HEK293T (cell line): ENCODE measurements at regions not wholly inside any gene's neighbourhood (a gene's known extent, or its start where the extent isn't known, plus 50 kb on each side); places are given as distances from the start of the nearest gene placed in this dataset.

Source experiments
- CTCF ChIA-PET: fragments of 350-600 bp; formaldehyde crosslinking; extraction: SDS; loops from one replicate; lab custom pipeline; 2021; ENCODE audit warnings: antibody characterized with exemption, inconsistent platforms; lab: Yijun Ruan, JAX
- POLR2A ChIA-PET: fragments of 350-600 bp; formaldehyde crosslinking; extraction: SDS; loops from one replicate; lab custom pipeline; 2020; ENCODE audit warnings: antibody characterized with exemption, inconsistent platforms; lab: Yijun Ruan, JAX
- DNase-seq: peaks from one replicate; pipeline ENCODE4 v3.0.0; 2012; ENCODE audit warnings: mixed read lengths; ENCODE audit errors: extremely low spot score
- ARNT ChIP-seq: fragments of 450-650 bp; IDR thresholded peaks from 2 replicates; pipeline ENCODE4 v1.6.1; 2017; ENCODE audit warnings: mild to moderate bottlenecking
- BHLHE40 ChIP-seq: fragments of 450-650 bp; IDR thresholded peaks from 2 replicates; pipeline ENCODE4 v1.6.1; 2016; ENCODE audit warnings: mild to moderate bottlenecking, moderate library complexity, borderline replicate concordance
- CTBP1 ChIP-seq: fragments of 450-650 bp; IDR thresholded peaks from 2 replicates; pipeline ENCODE4 v1.6.1; 2016; ENCODE audit warnings: borderline replicate concordance
- ELF4 ChIP-seq: fragments of 450-650 bp; IDR thresholded peaks from 2 replicates; pipeline ENCODE4 v1.6.1; 2017; ENCODE audit warnings: antibody characterized with exemption
- FOXA1 ChIP-seq: fragments of 450-650 bp; IDR thresholded peaks from 2 replicates; pipeline ENCODE4 v1.6.1; 2016; ENCODE audit warnings: mild to moderate bottlenecking
- FOXK2 ChIP-seq: fragments of 450-650 bp; IDR thresholded peaks from 2 replicates; pipeline ENCODE4 v1.6.1; 2016; ENCODE audit warnings: mild to moderate bottlenecking
- FOXM1 ChIP-seq: fragments of 450-650 bp; IDR thresholded peaks from 2 replicates; pipeline ENCODE4 v1.6.1; 2017; ENCODE audit warnings: mild to moderate bottlenecking, borderline replicate concordance
- HDGF ChIP-seq: fragments of 450-650 bp; IDR thresholded peaks from 2 replicates; pipeline ENCODE4 v1.6.1; 2017; ENCODE audit warnings: antibody characterized with exemption, borderline replicate concordance
- L3MBTL2 ChIP-seq: fragments of 450-650 bp; conservative IDR thresholded peaks from 2 replicates; pipeline ENCODE4 v1.6.1; 2016; ENCODE audit warnings: mild to moderate bottlenecking
- LEF1 ChIP-seq: fragments of 450-650 bp; IDR thresholded peaks from 2 replicates; pipeline ENCODE4 v1.6.1; 2017; ENCODE audit warnings: mild to moderate bottlenecking, borderline replicate concordance
- NFRKB ChIP-seq: fragments of 450-650 bp; IDR thresholded peaks from 2 replicates; pipeline ENCODE4 v1.6.1; 2016; ENCODE audit warnings: mild to moderate bottlenecking, moderate library complexity
- PKNOX1 ChIP-seq: fragments of 450-650 bp; IDR thresholded peaks from 2 replicates; pipeline ENCODE4 v1.6.1; 2016
- SP1 ChIP-seq: fragments of 450-650 bp; IDR thresholded peaks from 2 replicates; pipeline ENCODE4 v1.6.1; 2017
- SUZ12 ChIP-seq: fragments of 450-650 bp; IDR thresholded peaks from 2 replicates; pipeline ENCODE4 v1.6.1; 2016; ENCODE audit warnings: mild to moderate bottlenecking
- TARDBP ChIP-seq: fragments of 450-650 bp; IDR thresholded peaks from 2 replicates; pipeline ENCODE4 v1.6.1; 2016
- ZNF384 ChIP-seq: fragments of 450-650 bp; IDR thresholded peaks from 2 replicates; pipeline ENCODE4 v1.6.1; 2016

- POLR2A ChIA-PET: no interaction called here
- CTCF ChIA-PET: interaction anchor here (0.5 kb wide), 1 partner anchor 12 kb away, joined by 6 read pairs; no protein-coding TSS in a partner anchor
- TF ChIP-seq HDGF: no peak
- no peak for TF ChIP-seq ARNT
- no peak for TF ChIP-seq LEF1
- TF ChIP-seq L3MBTL2: no peak
- TF ChIP-seq SUZ12: no peak
- no peak for TF ChIP-seq ZNF384
- TF ChIP-seq CTBP1: no peak
- no peak for TF ChIP-seq NFRKB
These were observed 190.2 kb upstream of the DMRTA1 start for GRCh38 chr9:22256381-22256780.

DNA sequence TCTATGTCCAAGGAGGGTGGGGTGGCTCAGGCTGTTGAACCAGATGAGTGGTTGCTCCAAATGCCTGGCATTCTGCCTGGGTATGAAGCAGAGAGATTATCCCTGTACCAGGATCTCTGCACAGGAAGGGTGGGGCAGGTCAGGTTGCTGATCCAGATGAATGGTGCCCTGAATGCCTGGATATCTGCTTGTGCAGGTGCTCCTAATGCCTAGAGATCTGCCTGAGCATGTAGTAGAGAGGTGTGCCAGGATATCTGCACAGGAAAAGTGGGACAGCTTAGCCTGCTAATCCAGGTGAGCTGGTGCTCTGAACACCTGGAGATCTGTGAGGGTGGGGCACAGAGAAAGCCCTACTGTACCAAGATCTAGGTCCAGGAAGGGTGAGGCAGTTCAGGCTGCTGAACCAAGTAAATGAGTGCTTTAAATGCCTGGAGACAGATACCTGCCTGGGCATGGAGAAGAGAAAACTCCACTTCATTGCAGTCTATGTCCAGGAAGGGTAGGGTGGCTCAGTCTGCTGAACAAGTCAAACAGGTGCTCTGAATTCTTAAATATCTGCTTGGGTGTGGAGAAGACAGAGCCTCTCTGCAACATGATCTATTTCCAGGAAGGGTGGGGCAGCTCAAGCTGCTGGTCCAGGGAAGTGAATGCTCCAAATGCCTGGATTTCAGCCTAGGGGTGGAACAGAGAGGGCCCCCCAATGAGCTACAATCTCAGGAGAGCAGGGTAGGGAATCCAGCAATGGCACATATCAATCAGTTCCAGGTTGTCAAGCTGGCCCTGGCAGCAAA, 189.4 kb upstream of the DMRTA1 start:
- no peak for TF ChIP-seq NFRKB
- TF ChIP-seq ZNF384: no peak
- no peak for TF ChIP-seq HDGF
- TF ChIP-seq SUZ12: no peak
- no peak for TF ChIP-seq ARNT
- no peak for TF ChIP-seq SP1
- no peak for TF ChIP-seq FOXM1
- no peak for TF ChIP-seq ELF4
- TF ChIP-seq BHLHE40: no peak
- TF ChIP-seq FOXA1: no peak
- no peak for TF ChIP-seq L3MBTL2
- TF ChIP-seq LEF1: no peak
- TF ChIP-seq FOXK2: no peak
- no peak for DNase-seq
- ChIA-PET POLR2A (no interaction called here), CTCF (no interaction called here)

More at GRCh38 chr9:22256381-22256780, 190.2 kb upstream of the DMRTA1 start:
- DNase-seq: no peak

- POLR2A ChIA-PET: no interaction called here
- no peak for DNase-seq
- TF ChIP-seq LEF1 (no peak), SP1 (no peak), ZNF384 (no peak)
- CTCF ChIA-PET: no interaction called here
These were observed 181.6 kb upstream of the DMRTA1 start for GRCh38 chr9:22265038-22265437.

DNA sequence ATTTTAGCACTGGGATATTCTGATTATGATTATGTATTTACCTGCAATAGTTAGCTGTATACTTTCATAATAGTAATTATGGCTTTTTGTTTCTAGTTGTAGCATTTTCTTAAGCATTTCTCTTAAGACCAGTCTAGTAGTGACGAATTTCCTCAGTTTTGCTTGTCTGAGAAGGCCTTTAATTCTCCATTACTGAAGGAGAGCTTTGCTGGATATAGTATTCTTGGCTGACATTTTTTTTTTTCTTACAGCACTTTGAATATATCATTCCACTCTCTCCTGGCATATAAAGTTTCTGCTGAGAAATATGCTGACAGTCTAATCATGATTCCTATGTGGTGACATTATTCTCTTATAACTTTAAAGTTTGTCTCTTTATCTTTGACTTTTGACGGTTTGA, 181.1 kb upstream of the DMRTA1 start:
- POLR2A ChIA-PET: no interaction called here

DNA sequence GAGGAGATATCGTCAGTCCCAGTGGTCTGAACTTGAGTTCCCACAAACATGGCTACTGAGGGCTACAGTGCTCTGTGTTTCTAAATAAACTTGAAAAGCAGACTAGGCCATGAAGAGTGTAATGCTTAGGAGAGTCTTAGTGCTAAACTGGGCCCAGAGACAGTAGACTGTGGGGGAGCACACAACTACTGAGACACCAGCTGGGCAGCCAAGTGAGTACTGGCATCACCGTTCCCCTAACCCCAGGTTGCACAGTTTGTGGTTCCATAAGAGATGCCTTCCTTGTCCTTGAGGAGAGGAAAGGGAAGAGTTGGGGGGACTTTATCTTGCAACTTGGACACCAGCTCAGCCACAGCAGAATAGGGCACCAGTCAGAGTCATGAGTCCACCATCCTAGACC, 172.1 kb upstream of the DMRTA1 start:
- DNase-seq: no peak
- no peak for TF ChIP-seq L3MBTL2
- no peak for TF ChIP-seq CTBP1
- TF ChIP-seq PKNOX1: no peak
- no peak for TF ChIP-seq SUZ12
- no peak for TF ChIP-seq ARNT
- no peak for TF ChIP-seq ELF4
- no peak for TF ChIP-seq FOXA1
- POLR2A ChIA-PET: no interaction called here
- CTCF ChIA-PET: no interaction called here

More for the DNA sequence above, 181.1 kb upstream of the DMRTA1 start:
- CTCF ChIA-PET: no interaction called here
- no peak for DNase-seq
- TF ChIP-seq L3MBTL2: no peak
- no peak for TF ChIP-seq PKNOX1
- TF ChIP-seq FOXA1: no peak
- no peak for TF ChIP-seq ARNT
- no peak for TF ChIP-seq FOXK2
- no peak for TF ChIP-seq ELF4
- no peak for TF ChIP-seq HDGF
- TF ChIP-seq BHLHE40: no peak
- TF ChIP-seq ZNF384: no peak
- no peak for TF ChIP-seq FOXM1
- TF ChIP-seq TARDBP: no peak
- TF ChIP-seq CTBP1: no peak
- TF ChIP-seq SUZ12: no peak
- no peak for TF ChIP-seq SP1

DNA sequence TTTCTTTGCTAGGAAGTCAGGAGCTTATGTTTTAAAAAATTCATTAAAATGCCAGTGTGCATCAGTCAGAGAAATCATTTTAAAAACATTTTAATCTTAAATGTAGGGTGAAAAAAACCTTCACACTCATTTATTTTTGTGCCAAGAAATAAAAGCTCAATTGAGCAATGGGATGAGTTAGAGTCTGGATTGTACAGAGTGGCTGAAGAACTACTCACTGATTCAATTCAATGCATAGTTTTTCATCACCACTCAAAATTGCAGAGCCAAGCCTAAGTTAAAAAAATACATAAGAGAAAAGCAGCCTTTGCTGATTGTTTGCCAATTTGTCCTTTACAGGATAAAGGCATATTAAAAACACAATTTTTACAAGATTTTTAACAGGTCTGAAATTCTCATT, 168.2 kb upstream of the DMRTA1 start:
- no peak for TF ChIP-seq FOXK2
- TF ChIP-seq SUZ12: no peak
- TF ChIP-seq L3MBTL2: no peak
- TF ChIP-seq NFRKB: no peak
- TF ChIP-seq CTBP1: no peak
- no peak for TF ChIP-seq FOXM1
- no peak for TF ChIP-seq BHLHE40
- no peak for TF ChIP-seq FOXA1
- TF ChIP-seq ARNT: no peak
- no peak for TF ChIP-seq PKNOX1
- no peak for TF ChIP-seq SP1
- TF ChIP-seq ZNF384: no peak
- no peak for TF ChIP-seq ELF4
- no peak for TF ChIP-seq LEF1
- no peak for TF ChIP-seq HDGF
- DNase-seq: no peak
- ChIA-PET CTCF (interaction anchor here (1.1 kb wide), 1 partner anchor 34 kb away, joined by 3 read pairs; no protein-coding TSS in a partner anchor), POLR2A (no interaction called here)
